ENCODE measurements at regions not wholly inside any gene's neighbourhood (a gene's known extent, or its start where the extent isn't known, plus 50 kb on each side); places are given as distances from the start of the nearest gene placed in this dataset.

- Histone ChIP-seq H3K36me3 (ENCODE audit: control insufficient read depth in 2 of 2, extremely low read depth in 1 of 2, insufficient read depth in 2 of 2, low read length in 2 of 2) (no peaks in the 10 kb centered on the region), H3K9me1 (replicated peaks; ENCODE audit: control insufficient read depth, extremely low read depth, insufficient read depth, low read length) (no peaks in the 10 kb centered on the region), H3K4me1 (ENCODE audit: control insufficient read depth, extremely low read depth, insufficient read depth, low read length) (no peaks in the 10 kb centered on the region), H3K27me3 (ENCODE audit: control insufficient read depth in 2 of 2, insufficient read depth in 2 of 2, low read length in 2 of 2) (no peaks in the 10 kb centered on the region), H3K27ac (ENCODE audit: insufficient read depth, low read depth, low read length) (no peak overlapping the region), H4K20me1 (replicated peaks; ENCODE audit: control insufficient read depth, extremely low read depth, insufficient read depth, low read length) (no peaks in the 10 kb centered on the region), H2AFZ (ENCODE audit: low read depth, low read length) (no peak overlapping the region), H3K9ac (replicated peaks; ENCODE audit: extremely low read depth, insufficient read depth, low read length) (no peak overlapping the region), H3K4me2 (ENCODE audit: insufficient read depth, low read length) (no peak overlapping the region), H3K79me2 (ENCODE audit: control insufficient read depth, insufficient read depth, low read length) (no peaks in the 10 kb centered on the region), H3K9me3 (replicated peaks; ENCODE audit: control insufficient read depth, insufficient read depth, low read length) (no peaks in the 10 kb centered on the region), H3K4me3 (replicated peaks in 1 of 3; ENCODE audit: insufficient read depth in 1 of 3, low read depth in 1 of 3, low read length in 3 of 3) (no peak overlapping the region)
- DNase-seq (ENCODE audit: low read depth, low spot score), result no peak
- intact Hi-C loops (cut with micrococcal nuclease), result no loop called here
- POLR2A ChIA-PET, result no interaction called here
- TF ChIP-seq EZH2 (IDR thresholded peaks at IDR 0.05; ENCODE audit: borderline replicate concordance, low read depth, low read length, severe bottlenecking) (no peak), POLR2AphosphoS5 (IDR thresholded peaks at IDR 0.05; ENCODE audit: insufficient read depth, low read depth, low read length) (no peak), JUN (IDR thresholded peaks at IDR 0.05; ENCODE audit: borderline replicate concordance, insufficient read depth, insufficient read length, low read depth) (no peak), FOS (IDR thresholded peaks at IDR 0.05; ENCODE audit: borderline replicate concordance, insufficient read depth, low read length) (no peak), POLR2A (IDR thresholded peaks at IDR 0.05; ENCODE audit: low read depth, low read length) (no peak), MYC (IDR thresholded peaks at IDR 0.05; ENCODE audit: low read depth, low read length) (no peak), MAX (IDR thresholded peaks at IDR 0.05; ENCODE audit: insufficient read depth, insufficient read length) (no peak), GATA2 (IDR thresholded peaks at IDR 0.05; ENCODE audit: insufficient read depth, insufficient read length, low read depth, low read length) (no peak), CTCF (IDR thresholded peaks at IDR 0.05; ENCODE audit: extremely low read depth in 1 of 2, insufficient read depth in 1 of 2, low read depth in 1 of 2, low read length in 2 of 2) (no peak)
- CTCF ChIA-PET, result interaction anchor here (1.4 to 2.0 kb wide), 2 partner anchors 9 to 10 kb away, joined by 6 read pairs; no protein-coding TSS in a partner anchor
- BruUV-seq (replicated peaks), result no TSS peak
- dilution Hi-C loops (cut with MboI; ENCODE audit: extremely low pct_ligation_motif_present, low sequenced_read_pairs), result no loop called here
- FAIRE-seq, result no peak
Measured at GRCh38 chr3:124611520-124611919, 118.7 kb upstream of the UMPS start.
